ENCODE measurements at regions not wholly inside any gene's neighbourhood (a gene's known extent, or its start where the extent isn't known, plus 50 kb on each side); places are given as distances from the start of the nearest gene placed in this dataset.
"Not testable (repeated sequence)": the region's sequence is repeated elsewhere in the genome, so short reads cannot be mapped to it uniquely, and the experiment has no call there.

- no peak for DNase-seq
Observed at GRCh38 chr17:63189082-63189481, 223.0 kb downstream of the TANC2 start.

GRCh38 chr17:63189930-63190329, 223.9 kb downstream of the TANC2 start:
- DNase-seq, result no peak

- DNase-seq, result no peak
Observed at GRCh38 chr17:63190821-63191370, 224.9 kb downstream of the TANC2 start.

GRCh38 chr17:63191610-63192009, 225.6 kb downstream of the TANC2 start:
- no peak for DNase-seq

DNA sequence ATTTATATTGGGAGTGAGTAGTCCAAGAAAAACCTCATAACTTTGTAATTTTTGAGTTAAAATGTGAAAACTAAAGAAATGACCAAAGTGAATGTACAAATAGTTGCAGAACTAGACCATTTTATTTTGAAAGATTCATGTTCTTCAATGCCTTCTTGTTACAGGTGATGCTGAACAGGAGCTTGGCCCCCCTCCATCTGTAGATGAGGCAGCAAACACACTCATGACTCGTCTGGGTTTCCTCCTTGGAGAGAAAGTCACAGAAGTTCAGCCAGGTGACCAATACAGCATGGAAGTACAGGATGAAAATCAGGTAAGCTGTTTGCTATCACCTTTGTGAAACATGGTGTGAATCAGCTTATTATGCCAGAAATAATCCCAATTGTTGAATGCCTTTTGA, 227.8 kb downstream of the TANC2 start:
- no peak for DNase-seq

DNA sequence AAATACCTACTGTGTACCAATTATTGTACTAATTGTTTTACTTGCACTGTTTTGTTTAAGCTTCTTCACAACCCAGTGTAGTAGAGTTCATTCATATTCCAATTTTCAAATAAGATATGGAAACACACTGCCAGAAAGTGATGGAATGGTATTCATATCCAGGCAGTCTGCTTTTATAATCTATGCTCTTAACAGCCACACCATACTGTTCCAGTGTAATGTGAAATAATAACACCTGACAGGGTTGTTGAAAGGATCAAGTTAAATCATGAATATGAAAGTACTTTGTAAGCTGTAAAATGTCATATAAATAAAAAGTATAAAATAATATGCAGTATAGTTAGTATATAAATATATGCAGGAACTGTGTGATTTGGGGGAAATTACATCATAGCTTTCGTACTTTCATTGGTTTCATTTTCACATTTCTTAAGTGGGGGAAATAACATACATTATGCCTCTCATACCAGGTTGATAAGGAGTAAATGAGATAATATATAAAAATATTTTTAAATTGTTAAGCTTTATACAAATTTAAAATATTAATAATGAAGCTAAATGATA, 230.8 kb downstream of the TANC2 start:
- no peak for DNase-seq

DNA sequence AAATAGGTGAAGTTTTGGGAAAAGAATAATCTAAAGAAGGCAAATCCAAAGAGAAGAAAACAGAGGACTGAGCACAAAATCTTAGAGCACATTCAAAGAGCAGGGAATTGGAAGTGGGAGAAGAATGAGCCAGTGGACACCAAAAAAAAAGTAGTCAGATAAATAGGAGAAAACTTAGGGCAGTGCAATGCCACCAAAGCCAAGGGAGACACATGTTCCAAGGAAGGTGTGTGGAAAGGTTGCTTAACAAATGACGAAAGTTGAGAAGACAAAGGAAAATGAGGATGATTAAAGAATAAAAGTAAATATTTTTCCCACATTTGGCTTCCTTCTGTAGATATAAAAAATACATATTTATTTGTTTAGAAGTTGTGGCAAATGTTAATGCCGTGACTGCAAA, 237.6 kb downstream of the TANC2 start:
- no peak for DNase-seq

DNA sequence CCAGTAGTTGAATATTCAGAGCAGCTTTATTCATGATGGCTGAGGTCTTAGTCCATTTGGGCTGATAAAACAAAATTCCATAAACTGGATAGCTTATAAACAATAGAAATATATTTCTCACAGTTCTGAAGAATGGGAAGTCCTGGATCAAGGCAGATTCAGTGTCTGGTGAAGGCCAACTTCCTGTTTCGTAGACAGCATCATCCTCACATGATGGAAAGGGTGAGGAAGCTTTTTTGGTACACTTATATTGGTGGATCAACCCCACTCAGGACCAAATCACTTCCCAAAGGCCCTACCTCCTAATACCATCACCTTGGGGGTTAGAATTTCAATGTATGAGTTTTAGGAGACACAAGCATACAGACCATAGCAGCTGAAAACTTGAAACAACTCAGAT, 224.2 kb downstream of the CYB561 start:
- no peak for DNase-seq

DNA sequence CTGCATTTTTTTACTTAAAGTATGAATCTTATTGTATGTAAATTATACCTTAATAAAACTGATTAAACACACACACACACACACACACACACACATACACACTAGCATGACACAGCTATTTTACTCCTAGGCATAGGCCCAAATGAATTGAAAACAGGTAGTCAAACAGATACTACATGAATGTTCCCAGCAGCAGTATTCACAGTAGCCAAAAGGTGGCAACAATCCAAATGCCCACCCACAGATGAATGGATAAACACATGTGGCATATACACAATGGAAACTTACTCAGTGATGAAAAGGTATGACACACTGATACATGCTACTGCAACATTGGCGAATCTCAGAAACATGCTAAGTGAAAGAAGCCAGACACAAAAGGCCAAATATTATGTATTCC, 223.5 kb downstream of the CYB561 start:
- no peak for DNase-seq

GRCh38 chr17:63223212-63223911, 222.7 kb downstream of the CYB561 start:
- DNase-seq, result no peak

- no peak for DNase-seq
Observed at GRCh38 chr17:63224644-63225043, 221.5 kb downstream of the CYB561 start.

- DNase-seq, result not testable (repeated sequence)
Observed at GRCh38 chr17:63226720-63227119, 219.4 kb downstream of the CYB561 start.

GRCh38 chr17:63231015-63231620, 215.0 kb downstream of the CYB561 start:
- not testable (repeated sequence) for DNase-seq

GRCh38 chr17:63232565-63233310, 213.4 kb downstream of the CYB561 start:
- DNase-seq, result no peak

- DNase-seq, result no peak
Observed at GRCh38 chr17:63240106-63240505, 206.0 kb downstream of the CYB561 start.

DNA sequence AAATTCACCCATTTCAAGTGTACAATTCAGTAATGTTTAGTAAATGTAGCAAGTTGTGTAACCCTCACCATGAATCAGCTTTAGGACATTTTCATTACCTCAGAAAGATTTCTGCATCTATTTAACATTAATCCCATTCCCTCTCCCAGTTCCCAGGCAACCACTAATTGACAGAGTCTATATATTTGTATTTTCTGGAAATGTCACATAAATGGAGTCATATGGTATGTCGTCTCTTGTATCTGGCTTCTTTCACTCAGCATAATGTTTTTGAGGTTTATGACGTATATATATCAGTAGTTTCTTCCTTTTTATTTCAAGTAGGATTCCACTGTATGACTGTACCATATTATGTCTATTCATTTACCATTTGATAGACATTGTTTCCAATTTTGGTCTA, 199.8 kb downstream of the CYB561 start:
- no peak for DNase-seq

DNA sequence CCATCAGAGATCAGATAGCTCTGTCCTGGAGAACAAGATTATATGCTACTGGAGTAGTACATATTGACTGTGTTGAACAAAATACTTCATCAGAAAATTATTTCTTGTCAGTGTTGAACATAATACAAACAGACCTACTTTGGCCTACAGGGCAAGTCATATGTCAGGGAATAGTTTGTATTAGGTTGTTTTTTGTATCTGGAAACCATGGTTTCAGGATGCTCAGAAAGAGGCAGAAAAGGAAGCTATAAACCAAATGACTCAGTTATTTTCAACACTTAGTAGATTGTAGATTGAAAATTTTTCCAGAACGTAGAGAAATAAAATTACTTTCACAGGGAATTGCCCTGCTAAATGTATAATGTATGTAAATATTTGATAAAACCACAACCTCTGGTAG, 198.4 kb downstream of the CYB561 start:
- DNase-seq, result no peak

GRCh38 chr17:63249256-63250004, 196.7 kb downstream of the CYB561 start:
- no peak for DNase-seq

- DNase-seq, result no peak
Observed at GRCh38 chr17:63250830-63251229, 195.3 kb downstream of the CYB561 start.

DNA sequence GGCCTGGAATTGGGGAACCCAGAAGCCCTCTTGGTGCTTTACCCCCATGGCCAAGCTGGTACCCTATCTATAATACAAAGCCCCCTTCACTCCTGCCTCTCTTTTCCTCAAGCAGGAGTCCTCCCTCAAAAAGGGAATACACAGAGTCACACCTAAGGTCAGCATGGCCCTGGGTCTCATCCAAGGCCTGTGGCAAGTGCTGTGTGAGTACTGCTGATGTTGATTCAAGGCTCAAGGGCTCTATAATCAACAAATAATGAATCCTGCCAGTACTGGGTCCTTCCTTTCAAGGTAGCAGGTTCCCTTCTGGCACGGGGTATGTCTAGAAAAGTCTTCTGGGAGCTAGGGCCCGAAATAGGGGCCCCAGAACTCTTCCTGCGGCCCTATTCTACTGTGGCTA, 187.3 kb downstream of the CYB561 start:
- DNase-seq, result no peak

DNA sequence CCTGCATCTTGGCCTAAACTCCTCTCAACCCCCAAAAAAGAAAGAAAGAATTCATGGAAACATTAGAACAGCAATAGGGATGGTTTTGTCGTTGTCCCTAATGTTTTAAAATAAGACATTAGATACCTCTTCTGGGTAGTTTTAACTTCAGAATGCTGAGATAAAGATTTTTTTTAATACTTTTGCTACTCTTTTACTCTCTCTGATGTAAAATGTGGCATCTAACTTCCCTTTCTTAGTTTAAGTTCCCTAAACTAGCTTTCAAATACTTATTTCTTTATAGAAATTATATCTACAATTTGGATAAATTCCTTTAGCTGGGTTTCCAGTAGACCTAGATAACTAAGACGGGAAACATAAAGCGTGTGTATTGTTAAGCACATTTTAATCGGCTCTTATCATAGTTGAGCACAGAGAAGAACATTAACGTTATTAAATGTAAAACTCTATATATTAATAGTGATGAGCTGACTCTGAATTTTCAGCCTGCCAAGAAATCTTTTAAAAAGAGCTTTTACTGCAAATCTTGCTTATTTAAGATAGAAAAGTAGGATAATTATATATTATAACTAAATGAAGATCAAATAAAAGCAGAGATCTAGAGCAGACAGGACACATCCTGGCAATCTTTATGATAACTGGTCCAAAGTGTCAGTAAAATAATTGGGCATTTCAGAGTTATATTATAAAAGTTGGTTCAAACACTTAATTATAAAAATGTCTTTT, 183.2 kb downstream of the CYB561 start:
- no peak for DNase-seq

GRCh38 chr17:63265526-63265925, 180.6 kb downstream of the CYB561 start:
- DNase-seq, result no peak
